ENCODE measurements at regions not wholly inside any gene's neighbourhood (a gene's known extent, or its start where the extent isn't known, plus 50 kb on each side); places are given as distances from the start of the nearest gene placed in this dataset.
"Not testable (repeated sequence)": the region's sequence is repeated elsewhere in the genome, so short reads cannot be mapped to it uniquely, and the experiment has no call there.

DNA sequence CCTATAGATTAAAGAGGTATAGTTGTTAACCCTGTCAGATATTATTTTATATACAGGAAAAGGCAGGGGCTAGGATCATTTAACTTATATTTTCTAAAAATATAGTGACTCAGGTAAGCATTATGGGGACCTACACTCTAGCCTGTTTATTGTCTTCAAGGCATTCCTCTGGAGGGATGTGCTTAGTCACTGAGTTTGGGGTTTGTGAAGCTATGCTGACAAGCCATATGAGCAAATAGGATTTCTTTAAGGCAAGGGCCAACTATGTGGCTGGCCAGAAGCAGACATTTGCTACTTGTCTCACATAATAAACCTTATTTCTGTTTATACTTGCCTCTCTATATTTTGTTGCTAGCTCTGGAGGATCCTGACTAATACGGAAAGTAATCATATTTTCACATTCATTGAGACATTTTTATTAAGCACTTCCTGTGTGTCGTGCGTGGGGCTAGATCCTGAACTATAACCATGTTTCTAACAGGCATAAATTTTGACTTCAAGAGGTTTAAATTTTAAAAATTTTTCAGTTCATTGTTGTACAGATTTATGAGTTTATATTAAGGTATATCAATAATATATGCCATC lies 153.4 kb downstream of the OTOL1 start:
- FAIRE-seq (no peak), DNase-seq (ENCODE audit: insufficient read length, low spot score) (no peak)
- TF ChIP-seq, protein P1, sequence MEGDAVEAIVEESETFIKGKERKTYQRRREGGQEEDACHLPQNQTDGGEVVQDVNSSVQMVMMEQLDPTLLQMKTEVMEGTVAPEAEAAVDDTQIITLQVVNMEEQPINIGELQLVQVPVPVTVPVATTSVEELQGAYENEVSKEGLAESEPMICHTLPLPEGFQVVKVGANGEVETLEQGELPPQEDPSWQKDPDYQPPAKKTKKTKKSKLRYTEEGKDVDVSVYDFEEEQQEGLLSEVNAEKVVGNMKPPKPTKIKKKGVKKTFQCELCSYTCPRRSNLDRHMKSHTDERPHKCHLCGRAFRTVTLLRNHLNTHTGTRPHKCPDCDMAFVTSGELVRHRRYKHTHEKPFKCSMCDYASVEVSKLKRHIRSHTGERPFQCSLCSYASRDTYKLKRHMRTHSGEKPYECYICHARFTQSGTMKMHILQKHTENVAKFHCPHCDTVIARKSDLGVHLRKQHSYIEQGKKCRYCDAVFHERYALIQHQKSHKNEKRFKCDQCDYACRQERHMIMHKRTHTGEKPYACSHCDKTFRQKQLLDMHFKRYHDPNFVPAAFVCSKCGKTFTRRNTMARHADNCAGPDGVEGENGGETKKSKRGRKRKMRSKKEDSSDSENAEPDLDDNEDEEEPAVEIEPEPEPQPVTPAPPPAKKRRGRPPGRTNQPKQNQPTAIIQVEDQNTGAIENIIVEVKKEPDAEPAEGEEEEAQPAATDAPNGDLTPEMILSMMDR (IDR thresholded peaks at IDR 0.05; ENCODE audit: insufficient read depth, missing control alignments) = no peak

DNA sequence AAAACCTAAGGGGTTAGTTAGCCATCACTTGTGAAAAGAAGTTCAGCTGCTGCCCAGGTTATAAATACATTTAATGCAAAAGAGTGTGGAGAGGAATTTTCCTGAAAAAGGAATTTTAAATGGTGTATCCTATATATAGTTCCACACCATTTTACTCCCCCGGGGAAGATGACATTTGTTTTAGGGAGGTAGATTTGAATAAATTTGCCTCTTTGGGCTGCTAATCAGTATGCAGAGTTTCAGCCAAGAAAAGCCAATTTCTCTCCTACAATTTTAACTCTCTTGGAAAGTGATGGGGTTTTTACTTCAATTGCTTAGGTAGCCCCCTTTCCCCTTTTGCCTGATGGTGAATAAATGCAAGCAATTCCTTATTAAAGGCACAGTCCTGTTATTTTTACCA lies 161.2 kb downstream of the OTOL1 start:
- no peak for FAIRE-seq
- TF ChIP-seq, protein P1 (IDR thresholded peaks at IDR 0.05; ENCODE audit: insufficient read depth, missing control alignments) = no peak

DNA sequence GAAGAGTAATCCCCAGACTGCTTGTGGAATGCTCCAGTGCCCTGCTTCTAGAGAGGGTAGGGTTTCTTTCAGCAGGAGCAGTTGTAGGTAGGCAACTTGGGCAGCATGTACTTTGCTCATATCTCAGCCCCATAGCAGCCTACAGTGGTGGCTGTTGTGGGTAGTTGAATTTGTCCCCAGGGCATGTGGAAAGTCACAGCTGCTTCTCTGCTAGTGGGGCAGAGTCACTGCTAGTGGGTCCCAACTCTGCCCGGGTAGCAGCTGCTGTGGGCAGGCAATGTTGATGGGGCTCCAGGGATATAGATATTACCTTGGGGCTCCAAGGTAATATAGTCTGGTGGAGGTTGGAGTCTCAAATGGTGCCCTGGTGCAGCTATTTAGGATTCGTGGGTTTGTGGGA lies 174.5 kb downstream of the OTOL1 start:
- TF ChIP-seq, protein P1 (IDR thresholded peaks at IDR 0.05; ENCODE audit: insufficient read depth, missing control alignments) = no peak
- DNase-seq (ENCODE audit: insufficient read length, low spot score) = no peak
- no peak for FAIRE-seq

More for the DNA sequence above, 161.2 kb downstream of the OTOL1 start:
- DNase-seq (ENCODE audit: insufficient read length, low spot score) = no peak

DNA sequence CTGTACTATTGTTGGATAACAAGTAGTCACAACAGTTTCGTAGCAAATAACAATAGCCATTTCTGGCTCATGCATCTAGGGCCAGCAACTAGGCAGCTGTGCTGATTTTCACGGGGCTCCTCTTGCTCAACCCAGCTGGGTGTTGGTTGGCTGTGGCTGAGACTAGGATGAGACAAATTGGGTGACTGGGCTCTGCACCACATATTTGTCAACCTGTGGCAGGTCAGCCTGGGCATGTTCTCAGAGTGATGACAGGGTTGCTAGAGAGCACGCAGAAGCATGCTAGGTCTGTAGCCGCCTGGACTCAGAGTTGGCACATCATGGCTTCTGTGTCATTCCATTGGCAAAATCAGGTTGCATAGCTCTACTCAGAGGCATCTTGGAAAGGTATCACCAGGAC lies 175.9 kb downstream of the OTOL1 start:
- TF ChIP-seq, protein P1 (IDR thresholded peaks at IDR 0.05; ENCODE audit: insufficient read depth, missing control alignments) = no peak
- DNase-seq (ENCODE audit: insufficient read length, low spot score) (no peak), FAIRE-seq (no peak)

DNA sequence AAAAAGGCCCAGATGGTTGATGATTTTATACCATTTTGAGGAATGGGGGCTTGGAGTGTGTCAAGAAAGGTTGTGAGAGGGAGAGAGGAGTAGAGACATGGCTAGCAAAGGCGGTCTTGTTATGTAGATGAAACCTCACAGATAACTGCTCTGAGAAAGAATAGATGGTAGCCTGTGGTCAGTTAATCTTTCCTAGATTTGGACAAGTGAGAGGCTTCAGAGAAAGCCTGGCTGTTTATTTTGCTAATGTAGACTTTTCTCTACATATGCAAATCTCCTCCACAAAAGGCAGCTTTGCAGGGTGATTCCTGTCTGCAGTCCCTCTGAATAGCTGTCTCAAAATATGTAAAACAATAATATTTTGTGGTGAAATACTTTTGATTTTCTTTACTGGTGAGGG lies 177.3 kb downstream of the OTOL1 start:
- DNase-seq (ENCODE audit: insufficient read length, low spot score) (no peak), FAIRE-seq (no peak)
- TF ChIP-seq, protein P1 (IDR thresholded peaks at IDR 0.05; ENCODE audit: insufficient read depth, missing control alignments) = no peak

DNA sequence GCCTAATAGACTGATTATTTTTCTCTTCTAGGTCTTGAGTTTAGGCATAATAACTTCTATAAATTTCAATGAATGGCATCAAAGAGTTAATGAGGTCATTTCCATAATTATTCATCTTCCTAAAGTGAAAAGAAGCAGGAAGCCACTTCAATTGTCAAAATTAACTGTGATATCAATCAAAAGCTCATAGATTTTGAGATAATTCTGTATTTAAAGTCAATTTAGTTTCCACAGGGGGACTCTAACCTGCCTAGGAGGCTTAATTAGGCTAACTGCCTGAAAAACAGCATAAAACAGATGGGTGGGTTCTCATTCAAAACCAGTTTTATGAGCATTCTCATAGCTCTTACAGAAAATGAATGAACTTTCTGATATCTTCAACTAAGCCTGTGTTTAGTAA lies 177.8 kb downstream of the OTOL1 start:
- DNase-seq (ENCODE audit: insufficient read length, low spot score) = no peak
- FAIRE-seq = no peak
- TF ChIP-seq, protein P1 (IDR thresholded peaks at IDR 0.05; ENCODE audit: insufficient read depth, missing control alignments) = no peak

DNA sequence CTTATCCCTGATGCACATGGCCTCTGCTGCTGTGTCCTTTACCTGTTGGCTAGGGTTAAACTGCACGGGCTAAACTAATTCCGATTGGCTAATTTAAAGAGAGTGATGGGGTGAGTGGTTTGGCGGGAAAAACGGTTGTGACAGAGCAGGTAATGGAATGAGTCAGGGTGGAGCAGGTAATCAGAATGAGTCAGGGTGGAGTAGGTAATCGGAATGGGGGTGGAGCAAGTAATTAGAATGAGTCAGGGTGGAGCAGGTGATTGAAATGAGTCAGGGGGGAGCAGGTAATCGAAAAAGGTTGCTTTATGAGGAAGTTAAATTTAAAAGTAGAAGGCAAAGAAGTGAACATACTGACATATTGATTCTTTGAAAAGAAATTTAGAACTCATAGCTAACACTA lies 185.2 kb downstream of the OTOL1 start:
- not testable (repeated sequence) for DNase-seq (ENCODE audit: insufficient read length, low spot score); FAIRE-seq

DNA sequence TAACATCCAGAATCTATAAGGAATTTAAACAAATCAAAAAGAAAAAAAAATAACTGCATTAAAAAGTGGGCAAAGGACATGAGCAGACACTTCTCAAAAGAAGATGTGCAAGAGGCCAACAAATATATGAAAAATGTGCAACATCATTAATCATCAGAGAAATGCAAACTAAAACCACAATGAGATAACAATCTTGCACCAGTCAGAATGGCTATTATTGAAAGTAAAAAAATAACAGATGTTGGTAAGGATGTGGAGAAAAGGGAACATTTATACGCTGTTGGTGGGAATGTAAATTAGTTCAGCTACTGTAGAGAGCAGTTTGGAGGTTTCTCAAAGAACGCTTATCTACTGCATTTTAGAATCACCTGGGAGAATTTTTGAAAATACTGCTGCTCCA lies 186.1 kb downstream of the OTOL1 start:
- FAIRE-seq (no peak), DNase-seq (ENCODE audit: insufficient read length, low spot score) (no peak)
- TF ChIP-seq, protein P1 (IDR thresholded peaks at IDR 0.05; ENCODE audit: insufficient read depth, missing control alignments) = no peak
